ENCODE measurements at regions not wholly inside any gene's neighbourhood (a gene's known extent, or its start where the extent isn't known, plus 50 kb on each side); places are given as distances from the start of the nearest gene placed in this dataset.

- H3K27ac ChIP-seq (ENCODE audit: low read depth, low read length), result peak overlapping the region; percentile 91
- H3K4me3 ChIP-seq (ENCODE audit: insufficient read depth, low read length), result no peak overlapping the region
- DNase-seq (ENCODE audit: insufficient read length, low spot score, missing footprints), result no peak
These were observed 762.9 kb downstream of the LTN1 start for GRCh38 chr21:28229814-28230213.

GRCh38 chr21:28228636-28228995 lies 764.1 kb downstream of the LTN1 start:
- Histone ChIP-seq H3K4me2 (ENCODE audit: insufficient read depth, low read length) (peak overlapping the region; percentile 18), H3K36me3 (ENCODE audit: insufficient read depth, low read length) (no peaks in the 10 kb centered on the region), H2AFZ (ENCODE audit: low read length) (peak overlapping the region; percentile 17), H3K4me1 (ENCODE audit: insufficient read depth, low read length) (peaks cover 35% of the 10 kb centered on the region), H3K27me3 (ENCODE audit: insufficient read depth, low read length) (no peaks in the 10 kb centered on the region), H3K4me3 (ENCODE audit: insufficient read depth, low read length) (no peak overlapping the region), H4K20me1 (ENCODE audit: insufficient read depth, low read length) (no peaks in the 10 kb centered on the region), H3K9me3 (ENCODE audit: low read depth, low read length) (no peaks in the 10 kb centered on the region), H3K27ac (ENCODE audit: low read depth, low read length) (peak overlapping the region; percentile 91), H3K79me2 (ENCODE audit: insufficient read depth, low read length) (no peaks in the 10 kb centered on the region)
- TF ChIP-seq CTCF (IDR thresholded peaks at IDR 0.05; ENCODE audit: extremely low read depth, low read depth, low read length), result no peak
- DNase-seq (ENCODE audit: insufficient read length, low spot score, missing footprints), result no peak

More at GRCh38 chr21:28229814-28230213, 762.9 kb downstream of the LTN1 start:
- no peaks in the 10 kb centered on the region for H3K36me3 ChIP-seq (ENCODE audit: insufficient read depth, low read length)
- no peak for TF ChIP-seq CTCF (IDR thresholded peaks at IDR 0.05; ENCODE audit: extremely low read depth, low read depth, low read length)
- no peaks in the 10 kb centered on the region for H4K20me1 ChIP-seq (ENCODE audit: insufficient read depth, low read length)
- no peak overlapping the region for H2AFZ ChIP-seq (ENCODE audit: low read length)
- H3K27me3 ChIP-seq (ENCODE audit: insufficient read depth, low read length), result no peaks in the 10 kb centered on the region
- H3K79me2 ChIP-seq (ENCODE audit: insufficient read depth, low read length), result no peaks in the 10 kb centered on the region
- peaks cover 35% of the 10 kb centered on the region for H3K4me1 ChIP-seq (ENCODE audit: insufficient read depth, low read length)
- H3K4me2 ChIP-seq (ENCODE audit: insufficient read depth, low read length), result peak overlapping the region; percentile 41
- no peaks in the 10 kb centered on the region for H3K9me3 ChIP-seq (ENCODE audit: low read depth, low read length)

- H3K36me3 ChIP-seq (ENCODE audit: insufficient read depth, low read length), result no peaks in the 10 kb centered on the region
- no peak overlapping the region for H3K4me3 ChIP-seq (ENCODE audit: insufficient read depth, low read length)
- no peaks in the 10 kb centered on the region for H3K9me3 ChIP-seq (ENCODE audit: low read depth, low read length)
- H3K4me1 ChIP-seq (ENCODE audit: insufficient read depth, low read length), result peaks cover 39% of the 10 kb centered on the region
- H4K20me1 ChIP-seq (ENCODE audit: insufficient read depth, low read length), result no peaks in the 10 kb centered on the region
- no peaks in the 10 kb centered on the region for H3K27me3 ChIP-seq (ENCODE audit: insufficient read depth, low read length)
- H3K79me2 ChIP-seq (ENCODE audit: insufficient read depth, low read length), result no peaks in the 10 kb centered on the region
- peak; percentile 62 for DNase-seq (ENCODE audit: insufficient read length, low spot score, missing footprints)
- H2AFZ ChIP-seq (ENCODE audit: low read length), result peak overlapping the region; percentile 17
- TF ChIP-seq CTCF (IDR thresholded peaks at IDR 0.05; ENCODE audit: extremely low read depth, low read depth, low read length), result no peak
- H3K27ac ChIP-seq (ENCODE audit: low read depth, low read length), result peak overlapping the region; percentile 91
- peak overlapping the region; percentile 18 for H3K4me2 ChIP-seq (ENCODE audit: insufficient read depth, low read length)
These were observed 764.6 kb downstream of the LTN1 start for GRCh38 chr21:28227881-28228635.

- Histone ChIP-seq H3K4me2 (ENCODE audit: insufficient read depth, low read length) (no peak overlapping the region), H3K9me3 (ENCODE audit: low read depth, low read length) (no peaks in the 10 kb centered on the region), H3K27me3 (ENCODE audit: insufficient read depth, low read length) (no peaks in the 10 kb centered on the region), H2AFZ (ENCODE audit: low read length) (no peak overlapping the region), H3K27ac (ENCODE audit: low read depth, low read length) (no peak overlapping the region), H3K36me3 (ENCODE audit: insufficient read depth, low read length) (no peaks in the 10 kb centered on the region), H3K4me3 (ENCODE audit: insufficient read depth, low read length) (no peak overlapping the region), H3K79me2 (ENCODE audit: insufficient read depth, low read length) (no peaks in the 10 kb centered on the region), H3K4me1 (ENCODE audit: insufficient read depth, low read length) (peaks cover 40% of the 10 kb centered on the region), H4K20me1 (ENCODE audit: insufficient read depth, low read length) (no peaks in the 10 kb centered on the region)
- no peak for DNase-seq (ENCODE audit: insufficient read length, low spot score, missing footprints)
- no peak for TF ChIP-seq CTCF (IDR thresholded peaks at IDR 0.05; ENCODE audit: extremely low read depth, low read depth, low read length)
These were observed 766.1 kb downstream of the LTN1 start for GRCh38 chr21:28226563-28226962.

All from osteoblast (primary cell).